Right renal cortex interstitium (tissue), 3 donors: ENCODE measurements at regions not wholly inside any gene's neighbourhood (a gene's known extent, or its start where the extent isn't known, plus 50 kb on each side); places are given as distances from the start of the nearest gene placed in this dataset.
A peak's percentile ranks its signal among the peaks of the same experiment; 100 is the strongest.

Experiments used
- DNase-seq, 3 donors: peaks; one replicate each; pipeline ENCODE4 v3.0.0-alpha.2; 2013; ENCODE audit warnings: low read depth in 3 of 3, low spot score in 2 of 3

DNA sequence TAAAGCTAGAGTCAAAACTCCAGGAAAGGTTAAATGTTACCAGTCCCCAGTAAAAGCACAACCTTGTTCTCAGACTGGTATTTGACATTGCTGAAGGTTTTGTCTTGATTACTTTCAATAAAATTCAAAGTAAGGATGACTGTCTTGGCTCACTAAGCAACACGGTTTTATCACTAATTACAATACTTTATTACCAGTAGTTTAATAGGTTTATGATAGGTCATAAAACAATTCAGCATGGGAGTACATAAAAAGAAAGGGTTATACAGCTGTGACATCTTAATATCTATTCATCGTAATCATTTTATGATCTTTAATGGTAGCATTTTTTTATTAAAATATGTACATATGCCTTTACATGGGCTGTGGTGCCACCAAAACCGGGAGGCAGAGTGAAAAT, 370.7 kb upstream of the IRX2 start:
- DNase-seq: no peak

DNA sequence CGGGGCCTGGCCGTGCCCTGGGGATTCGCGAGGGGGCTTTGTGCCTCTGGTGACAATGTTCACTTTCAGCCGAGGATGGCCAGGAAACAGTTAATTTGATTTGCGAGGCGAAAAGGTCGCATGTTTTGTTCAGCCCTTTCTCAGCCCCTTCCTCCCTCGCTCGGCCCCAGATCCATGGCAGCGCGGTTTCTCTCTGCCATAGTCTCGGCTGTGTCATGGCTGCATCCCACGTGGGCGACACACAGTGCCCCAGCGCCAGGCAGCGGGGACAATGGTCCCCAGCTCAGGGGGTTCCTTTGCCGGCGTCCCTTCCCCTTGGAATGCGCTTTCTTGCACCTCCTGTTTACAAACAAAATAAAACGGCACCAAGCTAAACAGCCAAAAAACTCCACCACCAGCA, 370.3 kb upstream of the IRX2 start:
- DNase-seq: no peak

DNA sequence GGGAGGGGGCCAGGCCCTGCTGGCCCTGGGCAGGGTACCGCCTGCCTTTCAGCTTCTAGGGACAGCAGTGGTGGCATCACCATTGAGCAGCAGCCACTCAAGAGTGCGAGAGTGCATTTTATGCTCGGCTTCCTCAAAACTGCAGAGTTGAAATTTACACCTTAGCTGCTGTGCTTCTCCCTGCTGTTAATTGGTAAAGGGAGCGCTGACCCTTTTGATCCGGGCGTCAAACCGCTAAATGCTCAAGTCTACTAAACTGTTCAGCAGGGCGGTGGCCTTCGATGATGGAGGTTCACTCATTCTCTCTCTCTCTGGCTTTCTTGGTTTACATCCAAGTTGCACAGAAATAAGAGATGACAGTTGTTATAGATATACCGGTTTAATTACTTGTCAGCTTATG, 368.6 kb upstream of the IRX2 start:
- no peak for DNase-seq

DNA sequence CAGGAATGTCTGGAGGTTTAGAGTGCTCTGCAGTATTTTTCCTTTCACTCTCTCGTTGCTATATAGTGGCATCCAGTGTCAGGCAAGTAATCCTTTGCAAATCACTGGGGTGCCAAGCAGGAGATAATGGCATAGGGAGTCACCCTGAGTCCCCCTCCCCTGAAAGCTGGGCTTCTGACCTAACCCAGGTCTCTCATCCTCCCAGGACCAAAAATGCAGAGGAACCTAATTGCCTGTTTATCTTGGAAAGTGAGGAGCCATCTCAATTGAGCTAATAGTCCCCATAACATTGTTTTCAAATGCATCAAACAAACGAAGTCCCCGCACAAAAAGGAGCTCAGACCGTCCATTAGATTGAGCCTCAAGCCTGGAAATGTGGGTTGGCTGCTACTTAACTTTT, 368.0 kb upstream of the IRX2 start:
- DNase-seq: no peak

DNA sequence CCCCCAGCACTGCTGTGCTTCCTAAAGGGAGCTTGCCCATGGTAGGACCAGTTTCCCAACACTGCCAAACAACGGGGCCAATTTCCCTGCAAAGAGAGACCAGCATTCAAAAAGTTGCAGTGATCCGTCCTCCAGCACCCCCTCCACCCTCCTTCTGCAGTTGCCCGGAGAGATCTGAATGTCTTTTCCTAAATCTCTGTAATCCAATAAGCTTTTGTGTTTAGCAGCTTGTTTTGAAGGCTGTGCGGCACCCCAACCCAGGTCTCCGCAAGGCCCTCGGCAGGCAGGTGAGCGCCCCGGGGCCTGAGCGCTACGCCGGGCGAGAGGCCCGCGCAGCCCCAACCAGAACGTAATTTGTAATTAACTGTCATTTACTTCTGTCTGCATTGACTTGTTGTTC, 366.9 kb upstream of the IRX2 start:
- DNase-seq: no peak

DNA sequence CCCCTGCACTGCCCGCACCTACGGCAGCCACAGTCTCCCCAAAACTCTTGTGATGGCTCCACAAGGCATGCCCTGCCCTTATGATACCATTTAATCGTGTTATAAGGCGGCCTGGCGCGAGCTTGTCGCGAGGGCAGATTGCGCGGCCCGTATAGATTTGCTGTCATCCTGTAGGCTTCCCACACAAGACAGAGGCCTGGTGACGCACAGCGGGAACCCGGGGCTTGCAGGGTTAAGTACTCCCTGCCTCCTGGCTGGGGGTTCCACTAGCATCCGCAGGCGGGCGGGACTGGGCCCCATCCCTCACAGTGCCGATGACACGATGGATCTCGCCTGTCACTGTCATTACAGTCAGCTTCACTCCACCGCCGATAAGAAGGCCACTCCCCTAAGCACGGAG, 364.9 kb upstream of the IRX2 start:
- DNase-seq: no peak

DNA sequence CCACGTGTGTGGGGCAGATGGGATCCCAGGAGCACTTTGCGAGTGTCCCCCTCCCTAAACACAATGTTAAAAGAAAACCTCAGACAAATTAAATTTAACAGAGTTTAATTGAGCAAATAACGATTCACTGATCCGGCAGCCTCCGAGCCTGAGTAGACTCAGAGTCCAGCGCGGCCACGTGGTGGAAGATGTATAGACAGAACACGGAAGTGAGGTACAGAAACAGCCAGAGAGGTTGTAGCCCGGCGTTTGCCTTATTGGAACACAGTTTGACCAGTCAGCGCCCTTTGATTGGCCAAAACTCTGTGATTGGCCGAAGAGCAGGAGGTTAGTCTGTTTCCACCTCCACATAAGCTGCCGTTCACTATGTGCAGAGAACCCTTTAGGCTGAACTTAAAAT, 363.0 kb upstream of the IRX2 start:
- DNase-seq: no peak

DNA sequence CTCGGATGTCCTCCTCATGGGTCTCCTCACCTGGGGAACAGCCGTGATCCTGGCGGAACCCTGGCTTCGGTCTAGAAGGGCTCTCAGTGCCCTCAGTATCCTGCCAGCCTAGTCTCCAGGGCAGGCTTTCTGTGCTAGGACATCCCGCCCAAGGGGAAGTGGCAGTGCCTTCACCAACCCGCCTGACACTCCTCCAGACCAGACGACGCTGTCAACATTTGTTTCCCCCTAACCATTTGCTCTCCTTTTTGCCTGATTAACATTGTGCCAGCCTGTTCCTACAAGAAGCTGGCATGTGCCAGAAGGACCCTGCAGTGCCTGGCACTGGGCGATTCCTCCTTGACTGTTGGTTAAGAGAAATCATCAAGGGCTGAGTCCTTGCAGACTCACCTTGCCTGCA, 358.9 kb upstream of the IRX2 start:
- DNase-seq: no peak

DNA sequence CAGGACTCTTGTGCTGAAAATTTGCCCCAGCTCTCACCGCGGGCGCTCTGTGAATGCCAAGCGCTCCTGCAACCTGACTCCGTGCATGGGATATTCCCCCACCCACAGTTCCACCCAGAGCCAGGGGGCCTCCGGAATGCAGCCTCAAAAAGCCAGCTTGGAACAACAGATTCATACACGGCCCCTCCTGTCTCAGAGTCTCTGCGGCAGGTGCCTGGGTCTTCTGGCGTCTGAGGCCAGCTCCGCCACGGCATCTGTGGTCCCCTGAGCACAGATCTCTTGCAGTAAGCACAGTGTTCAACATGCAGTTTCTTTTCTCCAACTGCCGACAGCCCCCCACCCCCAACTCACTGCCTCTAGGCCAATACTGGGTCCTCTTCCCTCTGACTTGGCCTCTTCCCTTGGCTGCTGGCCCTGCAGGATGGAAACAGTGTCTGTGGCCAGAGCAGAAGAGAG, 355.7 kb upstream of the IRX2 start:
- no peak for DNase-seq

DNA sequence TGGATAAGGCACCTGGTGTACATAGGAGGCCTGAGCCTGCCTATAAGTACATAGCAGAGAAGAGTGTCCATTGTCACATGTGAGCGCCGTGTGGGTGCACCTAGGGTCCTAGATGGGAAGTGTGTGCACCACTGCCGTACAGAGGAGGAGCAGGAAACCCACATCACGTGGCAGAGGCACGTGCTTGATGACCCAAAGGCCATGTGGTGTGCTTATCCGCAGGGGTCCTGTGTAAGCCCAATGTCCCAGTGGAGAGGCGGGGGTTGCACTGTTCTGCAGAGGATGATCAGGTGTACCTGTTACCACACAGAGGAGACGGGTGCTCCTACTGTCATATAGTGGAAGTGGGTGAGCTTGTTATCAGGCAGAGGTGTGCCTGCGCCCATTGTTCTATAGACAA, 354.1 kb upstream of the IRX2 start:
- DNase-seq: no peak

DNA sequence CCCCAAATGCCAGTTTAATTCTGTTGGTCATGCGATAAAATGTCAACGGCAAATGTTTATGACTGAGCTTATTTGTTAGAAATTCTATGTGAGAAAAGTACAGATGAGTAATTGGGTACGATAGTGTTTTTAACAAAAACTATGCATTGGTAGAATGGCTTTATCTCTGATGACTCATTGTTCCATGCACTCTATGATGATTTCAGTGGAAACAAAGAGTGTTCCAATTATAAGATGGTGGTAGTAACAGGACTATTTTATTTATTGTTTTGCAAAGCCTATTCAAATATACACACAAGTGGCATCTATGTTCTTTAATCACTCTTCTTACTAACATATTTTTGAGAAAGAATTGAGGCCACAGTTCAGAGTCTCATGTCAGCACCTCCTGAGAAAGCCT, 353.7 kb upstream of the IRX2 start:
- no peak for DNase-seq

DNA sequence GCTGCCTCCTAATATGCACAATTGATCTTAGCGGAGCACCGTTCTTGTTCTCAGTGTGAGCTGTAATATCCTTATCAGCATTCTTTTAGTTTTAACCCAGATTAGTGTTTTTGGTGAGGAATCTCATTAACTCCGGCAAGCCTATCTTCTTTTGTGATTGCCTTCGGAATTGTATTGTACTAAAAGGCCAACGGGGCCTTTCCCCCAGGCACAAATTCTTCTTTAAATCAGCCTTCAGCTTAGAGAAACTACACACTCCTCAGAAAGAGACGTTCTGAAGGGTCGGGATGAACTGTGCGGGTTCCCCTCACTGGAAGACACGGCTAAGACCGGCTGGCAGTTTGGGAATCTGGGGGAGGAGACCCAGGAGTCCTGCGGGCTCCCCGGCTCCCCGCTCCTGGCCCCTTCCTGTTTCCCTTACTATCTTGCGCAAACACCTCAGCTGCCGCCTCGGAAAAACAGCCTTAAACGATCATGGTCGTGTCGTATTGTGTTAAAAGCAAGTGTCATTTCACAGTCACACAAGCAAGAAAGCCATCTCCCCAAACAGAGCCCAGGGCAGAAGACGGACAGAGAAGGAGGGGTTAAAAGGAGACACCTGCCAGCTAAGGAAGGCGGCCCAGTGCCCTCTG, 353.1 kb upstream of the IRX2 start:
- DNase-seq: no peak

DNA sequence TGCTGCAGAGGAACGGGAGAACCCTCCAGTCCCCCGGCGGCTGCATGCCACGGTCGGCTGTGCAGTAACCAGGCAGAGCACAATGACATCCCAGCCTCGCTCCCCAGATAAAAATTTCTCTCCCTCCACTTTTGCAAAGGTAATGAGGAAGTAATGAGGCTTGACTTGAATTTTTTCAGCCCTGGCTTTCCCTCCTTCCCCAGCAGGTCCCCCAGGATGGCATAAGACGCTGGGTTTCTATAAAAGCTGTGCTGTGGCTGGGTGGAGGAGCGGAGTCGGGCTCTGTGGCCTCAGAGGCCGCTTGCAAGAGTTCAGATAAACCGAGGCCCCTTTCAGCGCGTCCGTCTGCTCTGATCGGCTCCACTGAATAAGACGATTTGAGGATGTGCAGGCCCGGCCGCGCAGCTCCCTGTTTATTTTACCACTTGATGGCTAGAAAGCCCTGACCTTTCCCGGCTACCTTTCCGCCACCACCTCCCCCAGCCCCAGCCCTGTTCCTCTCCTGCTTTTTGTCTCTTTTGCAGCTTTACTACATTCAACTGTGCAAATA, 351.9 kb upstream of the IRX2 start:
- DNase-seq: peak in 1 of 3 donors; percentile 40

DNA sequence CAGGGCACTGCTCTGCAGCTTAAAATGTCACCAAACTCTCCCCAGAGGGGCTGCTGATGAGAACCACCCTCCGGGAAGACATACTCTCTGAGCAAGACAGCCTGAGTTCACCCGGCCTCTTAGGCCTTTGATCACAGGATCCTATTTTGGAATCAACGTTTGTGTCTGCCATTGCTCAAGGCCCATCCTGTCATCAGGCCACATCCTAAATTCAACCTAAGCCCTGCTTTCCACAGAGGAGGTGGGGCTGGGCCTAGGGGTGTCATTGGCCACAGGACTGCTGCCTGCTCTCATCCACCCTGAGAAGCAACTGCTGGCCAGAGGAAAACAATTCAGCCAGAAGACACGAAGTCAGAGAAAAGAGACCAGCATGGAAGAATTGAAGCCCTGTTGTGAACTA, 351.1 kb upstream of the IRX2 start:
- no peak for DNase-seq

DNA sequence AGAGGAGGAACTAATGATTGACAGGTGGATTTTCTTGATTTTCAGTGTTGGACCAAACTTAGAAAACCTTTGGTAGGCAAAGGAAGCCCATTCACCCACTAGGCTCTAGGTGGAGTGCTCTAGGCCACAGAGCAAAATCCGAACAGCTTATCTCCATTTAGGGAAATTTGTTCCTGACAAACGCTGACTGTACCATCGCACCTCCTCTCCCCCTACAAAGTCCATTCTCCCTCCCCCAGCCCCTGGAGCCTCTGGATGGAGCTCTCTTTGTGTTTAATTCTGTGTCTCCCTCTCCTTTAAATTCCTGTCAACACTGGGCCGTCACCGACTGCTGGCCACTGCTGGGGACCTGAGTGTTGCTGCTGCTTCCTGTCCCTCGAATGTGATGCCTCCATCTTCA, 350.1 kb upstream of the IRX2 start:
- no peak for DNase-seq

DNA sequence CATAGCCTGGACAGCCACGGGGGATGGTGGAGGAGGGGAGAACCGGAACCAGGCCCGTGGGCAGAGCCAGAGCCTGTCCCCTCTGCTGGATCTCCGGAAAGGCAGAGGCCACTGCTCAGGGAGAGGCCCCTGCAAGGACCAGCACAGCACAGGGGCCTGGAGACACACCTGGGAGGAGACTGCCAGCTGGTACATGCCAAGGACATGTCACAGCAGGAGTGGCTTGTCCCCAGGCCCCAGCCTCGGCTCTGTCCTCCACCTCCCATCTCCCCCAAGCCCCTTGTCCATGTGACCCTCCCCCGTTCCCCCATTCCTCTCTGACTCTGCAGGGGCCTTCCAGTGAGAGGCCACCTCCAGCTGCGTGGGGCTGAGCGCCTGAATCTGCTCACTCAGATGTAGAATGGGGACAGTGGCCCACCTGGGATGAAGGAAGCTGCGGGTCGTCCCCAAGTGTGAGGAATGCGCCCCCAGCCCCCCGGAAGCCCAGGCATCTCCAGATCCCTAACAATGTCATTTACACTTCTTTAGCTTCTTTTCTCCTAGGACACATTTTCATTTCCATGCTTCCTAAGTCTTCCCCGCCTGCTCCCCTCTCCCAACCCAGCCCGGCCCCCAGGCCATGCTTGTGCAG, 349.6 kb upstream of the IRX2 start:
- DNase-seq: no peak

DNA sequence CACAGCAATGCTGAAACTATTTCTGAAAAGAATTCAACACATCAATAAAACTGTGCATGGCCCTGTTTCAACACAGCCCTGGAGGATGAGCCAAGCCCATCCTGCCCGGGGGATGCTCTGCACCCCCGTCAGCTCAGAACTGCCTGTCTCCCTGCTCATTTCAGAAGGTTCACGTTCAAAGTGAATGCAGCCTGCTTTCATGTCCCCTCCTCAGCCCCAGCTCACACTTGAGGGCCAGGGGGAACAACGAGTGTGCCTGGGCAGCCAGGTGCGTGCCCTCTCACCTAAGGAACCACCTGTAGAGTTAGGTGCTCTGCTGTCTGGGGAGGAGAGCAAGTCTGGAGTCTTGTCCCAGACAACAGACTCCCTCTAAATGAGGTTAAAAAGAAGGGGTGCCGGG, 348.5 kb upstream of the IRX2 start:
- no peak for DNase-seq

DNA sequence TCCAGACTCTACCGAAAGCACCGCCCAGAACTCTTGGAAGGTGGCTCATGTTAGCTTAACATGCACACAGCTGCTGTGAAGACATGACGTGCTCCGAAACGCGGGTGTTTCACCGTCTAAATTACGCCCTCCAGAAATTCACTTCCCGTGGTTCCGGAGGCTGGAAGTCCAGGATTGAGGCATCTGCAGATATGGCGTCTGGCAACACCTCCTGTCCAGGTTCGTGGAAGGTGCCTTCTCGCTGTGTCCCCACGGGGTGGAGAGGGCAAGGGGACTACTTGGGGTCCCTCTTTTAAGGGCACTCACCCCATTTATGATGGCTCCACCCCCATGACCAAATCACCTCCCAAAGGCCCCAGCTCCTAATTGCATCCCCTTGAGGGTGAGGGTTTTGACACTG, 348.0 kb upstream of the IRX2 start:
- DNase-seq: no peak

DNA sequence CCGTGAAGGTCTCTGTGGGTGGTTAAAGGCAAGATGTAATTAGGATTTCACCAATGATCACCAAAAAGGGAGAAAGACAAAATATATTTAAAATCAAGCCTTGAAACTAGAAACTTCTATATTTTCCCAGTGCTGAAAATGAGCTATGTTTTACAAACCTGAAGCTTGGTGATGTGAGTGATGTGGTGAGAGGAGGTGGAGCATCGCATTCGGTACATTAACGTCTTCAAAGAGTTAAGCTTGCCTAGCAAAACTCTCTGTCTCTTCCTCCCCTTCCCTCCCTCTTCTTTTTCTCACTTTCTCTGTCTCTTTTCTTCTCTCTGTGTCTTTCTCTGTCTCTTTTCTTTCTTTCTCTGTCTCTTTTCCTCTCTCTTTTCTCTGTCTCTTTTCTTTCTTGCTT, 347.3 kb upstream of the IRX2 start:
- DNase-seq: no peak

DNA sequence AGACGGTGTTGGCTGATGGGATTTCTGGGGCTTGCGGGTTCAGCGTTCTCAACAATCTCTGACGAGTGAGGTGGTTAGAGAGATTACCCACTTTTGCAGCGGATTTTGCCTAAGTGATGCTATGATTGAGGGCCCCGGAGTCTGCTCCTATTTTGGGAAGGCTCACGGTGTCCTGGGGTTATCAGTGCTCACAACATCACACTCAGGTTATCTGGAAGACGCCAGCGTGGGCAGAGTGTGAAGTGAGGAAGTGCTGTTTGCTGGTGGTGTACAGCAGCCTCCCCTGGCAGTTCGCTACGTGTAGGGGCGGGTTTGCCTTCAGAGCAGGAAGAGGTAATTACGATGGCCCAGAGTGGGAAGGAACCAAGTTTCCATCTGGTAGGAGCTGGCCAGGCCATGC, 341.2 kb upstream of the IRX2 start:
- DNase-seq: no peak

DNA sequence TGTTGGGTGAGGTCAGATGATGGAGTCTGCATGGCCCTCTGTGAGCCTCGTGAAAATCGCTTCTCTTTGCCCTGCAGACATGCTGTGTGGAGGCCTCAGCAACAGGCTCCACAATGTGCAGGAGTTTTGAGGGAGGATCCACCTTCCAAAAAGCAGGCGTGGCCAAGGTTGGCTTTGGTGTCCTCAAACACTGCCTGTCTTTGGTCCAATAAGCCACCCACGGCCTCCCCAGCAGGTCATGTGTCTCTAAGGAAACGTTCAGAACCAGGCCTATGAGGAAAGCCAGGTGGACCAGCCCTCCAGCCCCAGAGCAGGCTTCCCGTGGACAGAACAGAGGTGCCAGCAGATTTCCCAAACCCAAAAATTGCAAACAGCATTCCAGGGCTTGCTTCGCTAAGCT, 340.7 kb upstream of the IRX2 start:
- no peak for DNase-seq

DNA sequence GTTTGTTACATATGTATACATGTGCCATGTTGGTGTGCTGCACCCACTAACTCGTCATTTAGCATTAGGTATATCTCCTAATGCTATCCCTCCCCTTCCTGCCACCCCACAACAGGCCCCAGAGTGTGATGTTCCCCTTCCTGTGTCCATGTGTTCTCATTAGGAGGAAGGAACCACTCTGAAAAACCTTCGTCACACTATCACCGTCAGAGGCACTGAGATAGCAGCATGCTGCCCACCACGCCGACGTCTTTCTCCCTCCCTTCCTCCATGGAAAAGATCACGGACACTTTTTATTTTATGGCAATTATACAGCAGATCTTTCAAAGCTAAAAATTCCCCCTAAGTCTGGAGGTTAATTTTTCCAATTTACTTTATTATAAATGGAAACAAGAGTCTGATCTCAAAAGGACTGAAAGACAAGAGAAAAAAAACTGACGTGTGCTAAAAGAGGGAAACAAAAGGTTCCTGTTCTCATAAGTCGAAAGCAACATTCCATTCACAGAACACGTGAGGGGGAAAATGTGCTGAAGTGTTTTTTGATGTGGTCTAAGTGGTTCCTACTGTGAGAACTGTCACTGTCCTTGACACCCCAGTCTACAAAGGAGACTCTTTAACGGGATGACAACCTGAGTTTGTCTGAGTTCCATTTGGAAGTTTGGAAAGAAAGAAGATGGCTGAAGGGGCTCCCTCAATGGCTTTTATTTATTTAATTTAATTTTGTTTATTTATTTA, 339.7 kb upstream of the IRX2 start:
- no peak for DNase-seq
